ENCODE measurements at regions not wholly inside any gene's neighbourhood (a gene's known extent, or its start where the extent isn't known, plus 50 kb on each side); places are given as distances from the start of the nearest gene placed in this dataset.

- Mint-ChIP-seq H3K27ac (no peak overlapping the region), H3K9me3 (peaks cover 0 to 1% (median 0%) of the 10 kb centered on the region in 7 donors), H3K36me3 (no peaks in the 10 kb centered on the region), H3K4me1 (peaks cover 18% of the 10 kb centered on the region), H3K27me3 (ENCODE audit: low read depth in 3 of 3) (no peaks in the 10 kb centered on the region), H3K4me3 (no peak overlapping the region)
- 90% methylated on average over 1 of the region's 4 CpGs for WGBS (ENCODE audit: insufficient coverage)
- Histone ChIP-seq H3K4me1 (ENCODE audit: control insufficient read depth in 1 of 2, insufficient read depth in 2 of 2, low read length in 2 of 2) (peaks cover 18 to 21% of the 10 kb centered on the region in 2 donors), H3K27ac (ENCODE audit: low read depth in 1 of 2, low read length in 2 of 2) (no peak overlapping the region), H3K4me2 (replicated peaks; ENCODE audit: extremely low read depth, low read length, poor library complexity, severe bottlenecking) (no peak overlapping the region), H3K4me3 (replicated peaks in 1 of 3; ENCODE audit: low read depth in 2 of 3, low read length in 3 of 3) (no peak overlapping the region), H4K20me1 (ENCODE audit: insufficient read depth, low read length) (no peaks in the 10 kb centered on the region), H3K36me3 (replicated peaks in 1 of 2; ENCODE audit: control insufficient read depth in 1 of 2, insufficient read depth in 2 of 2, low read length in 2 of 2) (no peaks in the 10 kb centered on the region), H3K9ac (ENCODE audit: insufficient read depth, low read length, poor library complexity, severe bottlenecking) (no peak overlapping the region), H3K79me2 (ENCODE audit: insufficient read depth, low read length) (no peaks in the 10 kb centered on the region), H3K27me3 (ENCODE audit: control insufficient read depth in 2 of 2, insufficient read depth in 2 of 2, low read length in 2 of 2) (no peaks in the 10 kb centered on the region), H2AFZ (ENCODE audit: insufficient read depth, low read depth, low read length, poor library complexity, severe bottlenecking) (no peak overlapping the region), H3K9me3 (replicated peaks in 1 of 2; ENCODE audit: control insufficient read depth in 1 of 2, insufficient read depth in 1 of 2, low read length in 2 of 2) (no peaks in the 10 kb centered on the region)
- TF ChIP-seq CTCF (IDR thresholded peaks at IDR 0.05): no peak
- DNase-seq: no peak
- intact Hi-C loops (cut with micrococcal nuclease): no loop called here
These were observed 312.1 kb upstream of the TGFBR2 start for GRCh38 chr3:30294241-30294667.

GRCh38 chr3:30297112-30297511 lies 309.3 kb upstream of the TGFBR2 start:
- DNase-seq: no peak
- Mint-ChIP-seq H3K4me3 (no peak overlapping the region), H3K4me1 (peaks cover 11% of the 10 kb centered on the region), H3K9me3 (peaks cover 0 to 1% (median 0%) of the 10 kb centered on the region in 7 donors), H3K27ac (no peak overlapping the region), H3K36me3 (no peaks in the 10 kb centered on the region), H3K27me3 (ENCODE audit: low read depth in 3 of 3) (no peaks in the 10 kb centered on the region)
- Histone ChIP-seq H3K9ac (ENCODE audit: insufficient read depth, low read length, poor library complexity, severe bottlenecking) (no peak overlapping the region), H3K4me1 (ENCODE audit: control insufficient read depth in 1 of 2, insufficient read depth in 2 of 2, low read length in 2 of 2) (peaks cover 3 to 5% of the 10 kb centered on the region in 2 donors), H3K9me3 (replicated peaks in 1 of 2; ENCODE audit: control insufficient read depth in 1 of 2, insufficient read depth in 1 of 2, low read length in 2 of 2) (no peaks in the 10 kb centered on the region), H4K20me1 (ENCODE audit: insufficient read depth, low read length) (no peaks in the 10 kb centered on the region), H3K79me2 (ENCODE audit: insufficient read depth, low read length) (no peaks in the 10 kb centered on the region), H2AFZ (ENCODE audit: insufficient read depth, low read depth, low read length, poor library complexity, severe bottlenecking) (no peak overlapping the region), H3K27ac (ENCODE audit: low read depth in 1 of 2, low read length in 2 of 2) (no peak overlapping the region), H3K36me3 (replicated peaks in 1 of 2; ENCODE audit: control insufficient read depth in 1 of 2, insufficient read depth in 2 of 2, low read length in 2 of 2) (no peaks in the 10 kb centered on the region), H3K4me2 (replicated peaks; ENCODE audit: extremely low read depth, low read length, poor library complexity, severe bottlenecking) (no peak overlapping the region), H3K27me3 (ENCODE audit: control insufficient read depth in 2 of 2, insufficient read depth in 2 of 2, low read length in 2 of 2) (no peaks in the 10 kb centered on the region), H3K4me3 (replicated peaks in 1 of 3; ENCODE audit: low read depth in 2 of 3, low read length in 3 of 3) (no peak overlapping the region)
- intact Hi-C loops (cut with micrococcal nuclease): no loop called here
- WGBS (ENCODE audit: insufficient coverage): 80% methylated on average over 1 of the region's 1 CpG
- no peak for TF ChIP-seq CTCF (IDR thresholded peaks at IDR 0.05)

Measured in CD14-positive monocyte (primary cell).